Lower leg skin (tissue), 4 donors: ENCODE measurements at regions not wholly inside any gene's neighbourhood (a gene's known extent, or its start where the extent isn't known, plus 50 kb on each side); places are given as distances from the start of the nearest gene placed in this dataset.

Source experiments
- DNase-seq, 2 donors: peaks; one replicate each; pipeline ENCODE4 v3.0.0-alpha.2; 2019; ENCODE audit warnings: low spot score in 2 of 2
- H3K4me3 ChIP-seq: fragments of 200-600 bp; sonication (generic); 2 replicates; pipeline ENCODE4 v1.5.1; 2017; ENCODE audit warnings: mild to moderate bottlenecking, low read depth; ENCODE audit not compliant: poor library complexity, severe bottlenecking
- CTCF ChIP-seq, 3 donors: fragments of 450-650 bp; IDR thresholded peaks; one replicate each; pipeline ENCODE4 v1.5.1; 2016; ENCODE audit warnings: antibody characterized with exemption in 3 of 3, mild to moderate bottlenecking in 3 of 3, moderate library complexity in 2 of 3
- POLR2A ChIP-seq, 2 donors: fragments of 450-650 bp; IDR thresholded peaks; one replicate each; pipeline ENCODE4 v1.6.1; 2016 to 2017; ENCODE audit warnings: antibody characterized with exemption in 2 of 2, mild to moderate bottlenecking in 1 of 2, moderate library complexity in 1 of 2
- WGBS, 2 donors: methylation state at CpG; one replicate each; pipeline ENCODE4 v1.1.5; 2018; 5-methylcytosine and 5-hydroxymethylcytosine counted together
- intact Hi-C: fragments of 100-400 bp; cut with DNase I; formaldehyde crosslinking; loops from one replicate; pipeline ENCODE4 v1.15.0; 2023; ENCODE audit warnings: low total_unique reads

GRCh38 chr5:133670336-133670735 lies 58.0 kb upstream of the FSTL4 start:
- TF ChIP-seq POLR2A (IDR thresholded peaks at IDR 0.05) (no peak), CTCF (IDR thresholded peaks at IDR 0.05) (no peak)
- WGBS, 2 donors: 89 to 94% methylated on average over 2 of the region's 2 CpGs
- DNase-seq: peak in 1 of 2 donors; percentile 46

GRCh38 chr5:133669472-133669871 lies 57.1 kb upstream of the FSTL4 start:
- intact Hi-C loops: no loop called here
- DNase-seq: peak in 1 of 2 donors; percentile 53
- no peak for TF ChIP-seq CTCF (IDR thresholded peaks at IDR 0.05)
- no peak for TF ChIP-seq POLR2A (IDR thresholded peaks at IDR 0.05)
- H3K4me3 ChIP-seq: no peak overlapping the region
- 94 to 96% methylated on average over 6 of the region's 6 CpGs for WGBS, 2 donors

More at GRCh38 chr5:133670336-133670735, 58.0 kb upstream of the FSTL4 start:
- no peak overlapping the region for H3K4me3 ChIP-seq
- intact Hi-C loops: no loop called here

- intact Hi-C loops: no loop called here
Measured at GRCh38 chr5:133668458-133668857, 56.1 kb upstream of the FSTL4 start.

GRCh38 chr5:133667217-133667616 lies 54.9 kb upstream of the FSTL4 start:
- TF ChIP-seq CTCF (IDR thresholded peaks at IDR 0.05) (no peak), POLR2A (IDR thresholded peaks at IDR 0.05) (no peak)
- intact Hi-C loops: no loop called here
- DNase-seq: peak in 1 of 2 donors; percentile 17

More at GRCh38 chr5:133668458-133668857, 56.1 kb upstream of the FSTL4 start:
- DNase-seq: peak in 1 of 2 donors; percentile 68
- 91 to 95% methylated on average over 5 of the region's 5 CpGs for WGBS, 2 donors
- no peak for TF ChIP-seq CTCF (IDR thresholded peaks at IDR 0.05)
- TF ChIP-seq POLR2A (IDR thresholded peaks at IDR 0.05): no peak
- H3K4me3 ChIP-seq: no peak overlapping the region

GRCh38 chr5:133665571-133665970 lies 53.2 kb upstream of the FSTL4 start:
- peak in 1 of 2 donors; percentile 67 for DNase-seq
- intact Hi-C loops: no loop called here
- H3K4me3 ChIP-seq: no peak overlapping the region
- 68 to 84% methylated on average over 3 of the region's 3 CpGs for WGBS, 2 donors
- TF ChIP-seq POLR2A (IDR thresholded peaks at IDR 0.05) (no peak), CTCF (IDR thresholded peaks at IDR 0.05) (no peak)

More at GRCh38 chr5:133667217-133667616, 54.9 kb upstream of the FSTL4 start:
- H3K4me3 ChIP-seq: no peak overlapping the region
- WGBS, 2 donors: 64 to 84% methylated on average over 1 of the region's 1 CpG

GRCh38 chr5:133664422-133664821 lies 52.1 kb upstream of the FSTL4 start:
- 73 to 79% methylated on average over 2 of the region's 2 CpGs for WGBS, 2 donors
- intact Hi-C loops: no loop called here
- DNase-seq: peak in 1 of 2 donors; percentile 54
- no peak overlapping the region for H3K4me3 ChIP-seq
- no peak for TF ChIP-seq CTCF (IDR thresholded peaks at IDR 0.05)
- no peak for TF ChIP-seq POLR2A (IDR thresholded peaks at IDR 0.05)
